ENCODE measurements at regions not wholly inside any gene's neighbourhood (a gene's known extent, or its start where the extent isn't known, plus 50 kb on each side); places are given as distances from the start of the nearest gene placed in this dataset.

- H3K36me3 ChIP-seq (ENCODE audit: control insufficient read depth, insufficient read depth, low read length): no peaks in the 10 kb centered on the region
- H3K4me3 ChIP-seq (ENCODE audit: low read depth, low read length): no peak overlapping the region
- H3K27me3 Mint-ChIP-seq (ENCODE audit: insufficient read depth, unreplicated experiment): no peaks in the 10 kb centered on the region
- H3K9me3 Mint-ChIP-seq (ENCODE audit: unreplicated experiment): no peaks in the 10 kb centered on the region
- TF ChIP-seq, protein P1, sequence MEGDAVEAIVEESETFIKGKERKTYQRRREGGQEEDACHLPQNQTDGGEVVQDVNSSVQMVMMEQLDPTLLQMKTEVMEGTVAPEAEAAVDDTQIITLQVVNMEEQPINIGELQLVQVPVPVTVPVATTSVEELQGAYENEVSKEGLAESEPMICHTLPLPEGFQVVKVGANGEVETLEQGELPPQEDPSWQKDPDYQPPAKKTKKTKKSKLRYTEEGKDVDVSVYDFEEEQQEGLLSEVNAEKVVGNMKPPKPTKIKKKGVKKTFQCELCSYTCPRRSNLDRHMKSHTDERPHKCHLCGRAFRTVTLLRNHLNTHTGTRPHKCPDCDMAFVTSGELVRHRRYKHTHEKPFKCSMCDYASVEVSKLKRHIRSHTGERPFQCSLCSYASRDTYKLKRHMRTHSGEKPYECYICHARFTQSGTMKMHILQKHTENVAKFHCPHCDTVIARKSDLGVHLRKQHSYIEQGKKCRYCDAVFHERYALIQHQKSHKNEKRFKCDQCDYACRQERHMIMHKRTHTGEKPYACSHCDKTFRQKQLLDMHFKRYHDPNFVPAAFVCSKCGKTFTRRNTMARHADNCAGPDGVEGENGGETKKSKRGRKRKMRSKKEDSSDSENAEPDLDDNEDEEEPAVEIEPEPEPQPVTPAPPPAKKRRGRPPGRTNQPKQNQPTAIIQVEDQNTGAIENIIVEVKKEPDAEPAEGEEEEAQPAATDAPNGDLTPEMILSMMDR (IDR thresholded peaks at IDR 0.05; ENCODE audit: insufficient read depth in 1 of 2, low read depth in 1 of 2, low read length in 1 of 2, severe bottlenecking in 1 of 2, unreplicated experiment in 1 of 2): no peak
- no TSS peak for BruUV-seq (replicated peaks)
- DNase-seq: no peak
- no peaks in the 10 kb centered on the region for H3K36me3 Mint-ChIP-seq (ENCODE audit: insufficient read depth, unreplicated experiment)
- H3K9me3 ChIP-seq: peaks cover 6% of the 10 kb centered on the region; the same call in 1 of the 2 replicates
- POLR2A ChIA-PET: no interaction called here
- peaks cover 28% of the 10 kb centered on the region for H3K4me1 Mint-ChIP-seq (ENCODE audit: low read depth, unreplicated experiment)
- peaks cover 11% of the 10 kb centered on the region; the same call in 1 of the 2 replicates for H3K4me1 ChIP-seq
- H3K27ac Mint-ChIP-seq (ENCODE audit: unreplicated experiment): no peak overlapping the region
- H3K4me3 Mint-ChIP-seq (ENCODE audit: unreplicated experiment): no peak overlapping the region
- CTCF ChIA-PET: no interaction called here
- no peaks in the 10 kb centered on the region for H3K27me3 ChIP-seq (replicated peaks; ENCODE audit: control insufficient read depth, insufficient read depth, low read length)
- intact Hi-C loops (cut with micrococcal nuclease; ENCODE audit: unreplicated experiment): no loop called here
Measured at GRCh38 chr7:79531116-79531515, 77.6 kb upstream of the MAGI2 start.

GRCh38 chr7:79529881-79530235, 76.4 kb upstream of the MAGI2 start:
- Mint-ChIP-seq H3K27me3 (ENCODE audit: insufficient read depth, unreplicated experiment) (no peaks in the 10 kb centered on the region), H3K36me3 (ENCODE audit: insufficient read depth, unreplicated experiment) (no peaks in the 10 kb centered on the region), H3K4me1 (ENCODE audit: low read depth, unreplicated experiment) (peaks cover 28% of the 10 kb centered on the region), H3K9me3 (ENCODE audit: unreplicated experiment) (no peaks in the 10 kb centered on the region), H3K4me3 (ENCODE audit: unreplicated experiment) (no peak overlapping the region), H3K27ac (ENCODE audit: unreplicated experiment) (peak overlapping the region; percentile 17)
- no TSS peak for BruUV-seq (replicated peaks)
- intact Hi-C loops (cut with micrococcal nuclease; ENCODE audit: unreplicated experiment): loop anchor here (2.0 kb wide), 1 partner anchor 23 kb away; no protein-coding TSS in a partner anchor
- Histone ChIP-seq H3K9me3 (no peaks in the 10 kb centered on the region), H3K27me3 (replicated peaks; ENCODE audit: control insufficient read depth, insufficient read depth, low read length) (no peaks in the 10 kb centered on the region), H3K4me3 (ENCODE audit: low read depth, low read length) (no peak overlapping the region), H3K4me1 (peaks cover 11% of the 10 kb centered on the region; the same call in 1 of the 2 replicates), H3K36me3 (ENCODE audit: control insufficient read depth, insufficient read depth, low read length) (no peaks in the 10 kb centered on the region)
- TF ChIP-seq, protein P1 (IDR thresholded peaks at IDR 0.05; ENCODE audit: insufficient read depth in 1 of 2, low read depth in 1 of 2, low read length in 1 of 2, severe bottlenecking in 1 of 2, unreplicated experiment in 1 of 2): no peak
- ChIA-PET CTCF (interaction anchor here (0.7 kb wide), 1 partner anchor 17 kb away, joined by 3 read pairs; no protein-coding TSS in a partner anchor), POLR2A (no interaction called here)
- DNase-seq: no peak

DNA sequence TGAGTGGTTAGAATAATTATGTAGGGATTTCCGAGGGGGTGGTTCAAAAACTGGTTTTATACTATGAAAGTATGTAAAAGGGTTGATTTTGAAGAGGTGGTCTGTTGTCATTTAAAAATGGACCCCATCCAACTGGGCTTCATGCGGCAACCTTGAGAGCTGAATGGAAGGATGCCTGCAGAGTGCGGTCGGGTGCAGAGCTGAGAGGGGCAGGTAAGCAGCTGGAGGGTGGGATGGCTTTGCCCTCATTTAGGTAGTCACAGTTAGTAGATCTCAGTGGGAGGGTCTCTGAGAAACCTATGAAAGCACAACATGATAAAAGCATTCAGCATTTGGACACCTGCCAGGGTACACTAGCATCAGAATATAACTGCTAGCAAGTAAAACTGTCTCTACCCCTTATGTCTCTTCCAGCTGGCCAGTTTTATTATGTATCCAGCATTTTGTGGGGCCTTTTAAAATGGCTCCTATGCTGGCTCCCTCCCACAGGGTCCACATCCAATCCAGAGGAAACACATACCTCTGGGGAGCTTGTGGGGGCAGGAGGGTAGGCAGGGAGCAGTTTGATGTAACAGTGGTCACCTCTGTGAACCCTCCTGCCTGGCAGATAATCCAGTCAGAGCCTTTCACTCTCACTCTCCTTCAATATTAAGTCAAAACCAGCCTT, 75.9 kb upstream of the MAGI2 start:
- DNase-seq: no peak
- no peaks in the 10 kb centered on the region for H3K9me3 Mint-ChIP-seq (ENCODE audit: unreplicated experiment)
- ChIA-PET CTCF (interaction anchor here (0.7 kb wide), 1 partner anchor 17 kb away, joined by 3 read pairs; no protein-coding TSS in a partner anchor), POLR2A (no interaction called here)
- peak overlapping the region; percentile 17 for H3K27ac Mint-ChIP-seq (ENCODE audit: unreplicated experiment)
- no peaks in the 10 kb centered on the region for H3K36me3 Mint-ChIP-seq (ENCODE audit: insufficient read depth, unreplicated experiment)
- no TSS peak for BruUV-seq (replicated peaks)
- H3K4me1 Mint-ChIP-seq (ENCODE audit: low read depth, unreplicated experiment): peaks cover 23% of the 10 kb centered on the region
- Histone ChIP-seq H3K36me3 (ENCODE audit: control insufficient read depth, insufficient read depth, low read length) (no peaks in the 10 kb centered on the region), H3K4me3 (ENCODE audit: low read depth, low read length) (no peak overlapping the region), H3K9me3 (no peaks in the 10 kb centered on the region), H3K27me3 (replicated peaks; ENCODE audit: control insufficient read depth, insufficient read depth, low read length) (no peaks in the 10 kb centered on the region), H3K4me1 (peaks cover 11% of the 10 kb centered on the region; the same call in 1 of the 2 replicates)
- H3K27me3 Mint-ChIP-seq (ENCODE audit: insufficient read depth, unreplicated experiment): no peaks in the 10 kb centered on the region
- intact Hi-C loops (cut with micrococcal nuclease; ENCODE audit: unreplicated experiment): loop anchor here (2.0 kb wide), 1 partner anchor 23 kb away; no protein-coding TSS in a partner anchor
- no peak overlapping the region for H3K4me3 Mint-ChIP-seq (ENCODE audit: unreplicated experiment)
- TF ChIP-seq, protein P1 (IDR thresholded peaks at IDR 0.05; ENCODE audit: insufficient read depth in 1 of 2, low read depth in 1 of 2, low read length in 1 of 2, severe bottlenecking in 1 of 2, unreplicated experiment in 1 of 2): no peak
